Activated CD8-positive, alpha-beta T cell treated with anti-CD3 and anti-CD28 coated beads for 36 hours (primary cell): ENCODE measurements at regions not wholly inside any gene's neighbourhood (a gene's known extent, or its start where the extent isn't known, plus 50 kb on each side); places are given as distances from the start of the nearest gene placed in this dataset.

Source experiments
- ATAC-seq: fragments of 200-7000 bp; cut with Tn5 transposase; one replicate; pipeline ENCODE4 v1.10.0; 2021; ENCODE audit warnings: mild to moderate bottlenecking, moderate library complexity
- CTCF ChIA-PET: fragments of 350-600 bp; sonication (Branson Sonifier 250); formaldehyde crosslinking; loops from one replicate; lab custom pipeline; 2021; ENCODE audit warnings: antibody characterized with exemption; lab: Charles Lee
- POLR2A ChIA-PET: fragments of 350-600 bp; sonication (Branson Sonifier 250); formaldehyde crosslinking; loops from one replicate; lab custom pipeline; 2021; ENCODE audit warnings: antibody characterized with exemption; lab: Charles Lee
- DNase-seq: peaks from one replicate; pipeline ENCODE4 v3.0.0-alpha.2; 2020
- H3K27ac Mint-ChIP-seq: one replicate; pipeline ENCODE4 v1.8.0; 2021; ENCODE audit warnings: mild to moderate bottlenecking, mixed read lengths
- H3K27me3 Mint-ChIP-seq: one replicate; pipeline ENCODE4 v1.8.0; 2021; ENCODE audit warnings: mixed read lengths
- H3K36me3 Mint-ChIP-seq: one replicate; pipeline ENCODE4 v1.8.0; 2021; ENCODE audit warnings: low read depth, mixed read lengths
- H3K4me1 Mint-ChIP-seq: one replicate; pipeline ENCODE4 v1.8.0; 2021; ENCODE audit warnings: low read depth, mixed read lengths
- H3K4me3 Mint-ChIP-seq: one replicate; pipeline ENCODE4 v1.8.0; 2021; ENCODE audit warnings: mild to moderate bottlenecking, moderate library complexity, mixed read lengths
- H3K9me3 Mint-ChIP-seq: one replicate; pipeline ENCODE4 v1.8.0; 2021; ENCODE audit warnings: mixed read lengths
- CTCF ChIP-seq: fragments of 200-600 bp; IDR thresholded peaks from one replicate; pipeline ENCODE4 v1.8.0; 2022; ENCODE audit warnings: antibody characterized with exemption, mild to moderate bottlenecking
- intact Hi-C: fragments of 100-400 bp; cut with micrococcal nuclease; formaldehyde crosslinking; loops from one replicate; pipeline ENCODE4 v1.10.0; 2022

GRCh38 chr6:86142326-86142725 is 499.6 kb upstream of the SYNCRIP start:
- ChIA-PET CTCF (no interaction called here), POLR2A (no interaction called here)
- DNase-seq, result no peak
- no peak overlapping the region for H3K4me3 Mint-ChIP-seq
- intact Hi-C loops, result no loop called here
- no peak for TF ChIP-seq CTCF
- no peaks in the 10 kb centered on the region for H3K4me1 Mint-ChIP-seq
- no peak for ATAC-seq
- no peaks in the 10 kb centered on the region for H3K27me3 Mint-ChIP-seq
- no peaks in the 10 kb centered on the region for H3K36me3 Mint-ChIP-seq
- no peak overlapping the region for H3K27ac Mint-ChIP-seq
- no peaks in the 10 kb centered on the region for H3K9me3 Mint-ChIP-seq

GRCh38 chr6:86128130-86128814 is 485.6 kb upstream of the SYNCRIP start:
- Mint-ChIP-seq H3K4me1 (no peaks in the 10 kb centered on the region), H3K4me3 (no peak overlapping the region), H3K27me3 (no peaks in the 10 kb centered on the region), H3K36me3 (no peaks in the 10 kb centered on the region), H3K27ac (no peak overlapping the region), H3K9me3 (peaks cover 6% of the 10 kb centered on the region)
- DNase-seq, result no peak
- no peak for TF ChIP-seq CTCF
- ATAC-seq, result no peak
- POLR2A ChIA-PET, result no interaction called here
- intact Hi-C loops, result no loop called here
- CTCF ChIA-PET, result no interaction called here

GRCh38 chr6:86122086-86122485 is 479.4 kb upstream of the SYNCRIP start:
- ChIA-PET POLR2A (no interaction called here), CTCF (no interaction called here)
- Mint-ChIP-seq H3K27ac (no peak overlapping the region), H3K36me3 (no peaks in the 10 kb centered on the region), H3K4me3 (no peak overlapping the region), H3K9me3 (no peaks in the 10 kb centered on the region), H3K27me3 (no peaks in the 10 kb centered on the region), H3K4me1 (no peaks in the 10 kb centered on the region)
- no peak for ATAC-seq
- DNase-seq, result no peak
- intact Hi-C loops, result no loop called here
- no peak for TF ChIP-seq CTCF

GRCh38 chr6:86118271-86118670 is 475.6 kb upstream of the SYNCRIP start:
- DNase-seq (no peak), ATAC-seq (no peak)
- intact Hi-C loops, result no loop called here
- peaks cover 3% of the 10 kb centered on the region for H3K9me3 Mint-ChIP-seq
- H3K27ac Mint-ChIP-seq, result no peak overlapping the region
- CTCF ChIA-PET, result no interaction called here
- no peaks in the 10 kb centered on the region for H3K27me3 Mint-ChIP-seq
- POLR2A ChIA-PET, result no interaction called here
- H3K4me1 Mint-ChIP-seq, result no peaks in the 10 kb centered on the region
- H3K4me3 Mint-ChIP-seq, result no peak overlapping the region
- no peaks in the 10 kb centered on the region for H3K36me3 Mint-ChIP-seq
- TF ChIP-seq CTCF, result no peak

GRCh38 chr6:86107985-86108384 is 465.3 kb upstream of the SYNCRIP start:
- ChIA-PET CTCF (no interaction called here), POLR2A (no interaction called here)
- Mint-ChIP-seq H3K4me1 (no peaks in the 10 kb centered on the region), H3K27me3 (no peaks in the 10 kb centered on the region), H3K36me3 (no peaks in the 10 kb centered on the region), H3K4me3 (no peak overlapping the region), H3K27ac (no peak overlapping the region), H3K9me3 (peaks cover 4% of the 10 kb centered on the region)
- ATAC-seq, result no peak
- TF ChIP-seq CTCF, result no peak
- no peak for DNase-seq
- intact Hi-C loops, result no loop called here
